IPS-NIHi11 (cell line): ENCODE measurements at regions not wholly inside any gene's neighbourhood (a gene's known extent, or its start where the extent isn't known, plus 50 kb on each side); places are given as distances from the start of the nearest gene placed in this dataset.
A peak's percentile ranks its signal among the peaks of the same experiment; 100 is the strongest.
"Not testable (repeated sequence)": the region's sequence is repeated elsewhere in the genome, so short reads cannot be mapped to it uniquely, and the experiment has no call there.

ENCODE experiments used
- DNase-seq: peaks from one replicate; pipeline ENCODE4 v3.0.0; 2012; ENCODE audit warnings: mixed read lengths, low spot score

DNA sequence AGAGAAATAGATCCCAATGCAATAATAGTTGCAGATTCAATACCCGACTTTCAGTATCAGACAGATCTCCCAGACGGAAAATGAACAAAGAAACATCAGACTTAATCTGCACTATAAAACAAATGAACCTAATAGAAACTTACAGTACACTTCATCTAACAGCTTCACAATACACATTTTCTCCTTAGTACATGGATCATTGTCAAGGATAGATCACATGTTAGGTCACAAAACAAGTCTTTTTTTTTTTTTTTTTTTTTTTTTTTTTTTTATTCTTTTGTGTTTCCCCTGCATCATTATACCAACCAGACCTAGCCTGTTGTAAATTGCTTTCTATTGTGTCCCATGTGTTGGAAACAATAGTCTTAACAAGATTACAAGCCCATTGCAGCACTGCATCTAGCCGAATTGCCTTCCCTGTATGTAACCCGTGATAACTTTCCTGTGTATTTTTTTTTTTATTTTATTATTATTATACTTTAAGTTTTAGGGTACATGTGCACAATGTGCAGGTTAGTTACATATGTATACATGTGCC is 134.0 kb upstream of the MAD2L1 start:
- DNase-seq, result not testable (repeated sequence)

GRCh38 chr4:120198411-120198810 is 131.8 kb upstream of the MAD2L1 start:
- no peak for DNase-seq

- no peak for DNase-seq
These were observed 111.0 kb upstream of the MAD2L1 start for GRCh38 chr4:120177603-120178002.

DNA sequence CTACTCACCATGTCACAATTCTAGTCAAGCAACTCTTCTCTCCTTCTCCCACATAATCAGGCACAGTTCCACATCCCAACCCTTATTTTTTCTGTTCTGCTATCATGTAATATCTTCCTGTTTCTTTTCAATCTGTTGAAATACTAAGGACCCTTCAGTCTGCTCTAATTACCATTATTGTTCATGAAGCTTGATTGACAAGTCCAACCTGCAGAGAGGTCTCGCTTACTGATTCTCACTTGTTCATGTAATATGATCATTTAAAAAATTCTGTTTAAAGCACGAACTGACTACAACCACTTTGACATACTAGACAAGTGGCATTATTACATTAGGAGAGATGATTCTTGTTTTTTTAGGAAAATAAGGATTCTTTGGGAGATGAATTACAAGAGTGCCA is 108.6 kb upstream of the MAD2L1 start:
- no peak for DNase-seq

GRCh38 chr4:120163895-120164294 is 97.2 kb upstream of the MAD2L1 start:
- DNase-seq, result no peak

DNA sequence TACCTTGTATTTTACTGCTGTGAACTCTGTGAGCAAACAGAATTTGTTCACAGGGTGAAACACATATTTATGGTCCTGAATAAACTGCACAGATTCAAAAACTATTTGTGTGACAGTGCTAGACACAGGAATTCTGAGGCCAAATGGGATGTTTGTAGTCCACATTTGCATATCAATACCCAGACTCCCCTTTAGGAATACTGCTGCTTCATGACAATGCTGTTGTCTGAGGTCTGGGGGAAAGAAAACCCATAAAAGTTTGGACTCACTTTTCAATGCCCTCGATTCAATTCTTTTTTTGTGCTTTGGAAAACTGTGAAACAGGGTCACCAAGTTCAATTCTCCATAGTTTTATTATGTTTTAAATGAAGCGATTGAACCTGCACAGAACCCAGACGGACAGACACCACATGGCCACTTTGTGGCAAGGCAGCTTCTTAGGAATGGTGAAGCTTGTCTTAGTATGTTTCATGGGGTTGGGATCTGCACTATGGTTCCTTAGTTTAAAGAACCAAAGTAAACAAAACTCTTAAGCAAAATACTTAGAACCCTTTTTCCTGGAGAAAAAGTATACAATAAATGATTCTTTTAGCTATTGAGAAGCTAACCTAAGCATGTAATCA is 92.3 kb upstream of the MAD2L1 start:
- DNase-seq, result peak; percentile 20

DNA sequence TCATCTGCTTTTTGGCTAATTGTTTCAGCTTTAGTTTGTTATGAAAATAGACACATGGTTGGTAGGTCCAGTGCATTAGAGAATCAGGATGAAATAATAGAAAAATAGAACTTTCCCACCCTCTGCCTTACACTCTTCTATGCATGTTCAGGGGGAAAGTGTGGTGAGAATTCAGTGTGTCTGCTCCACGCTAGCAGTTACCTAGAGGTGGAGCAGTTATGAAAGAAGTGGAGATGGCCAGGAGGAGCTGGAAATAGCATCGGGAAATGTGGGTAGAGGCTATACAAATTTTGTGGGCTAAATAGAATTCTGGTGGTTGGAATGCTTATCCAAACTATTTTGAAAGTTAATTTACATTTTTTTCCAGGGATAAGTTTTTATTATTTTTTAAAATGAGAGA is 91.4 kb upstream of the MAD2L1 start:
- DNase-seq, result no peak

- DNase-seq, result peak; percentile 17
These were observed 89.6 kb upstream of the MAD2L1 start for GRCh38 chr4:120156120-120156718.

DNA sequence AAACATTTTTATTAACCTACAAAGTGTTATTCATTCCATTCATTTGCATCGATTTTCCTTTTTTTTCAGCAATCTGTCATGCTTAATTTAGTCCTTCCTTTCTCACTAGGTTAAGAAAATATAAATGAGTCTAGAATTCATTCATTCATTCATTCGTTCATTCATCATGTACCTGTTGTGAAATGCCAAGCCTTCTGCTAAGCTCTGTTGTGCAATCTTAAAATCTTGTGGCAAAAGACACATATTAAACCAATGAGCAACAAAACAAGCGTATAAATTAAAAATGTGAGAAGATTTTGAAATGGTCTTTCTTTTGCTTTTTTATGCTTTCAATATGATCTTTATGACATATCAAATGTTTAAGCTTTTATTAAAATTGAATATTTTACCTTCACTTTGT is 88.6 kb upstream of the MAD2L1 start:
- no peak for DNase-seq

DNA sequence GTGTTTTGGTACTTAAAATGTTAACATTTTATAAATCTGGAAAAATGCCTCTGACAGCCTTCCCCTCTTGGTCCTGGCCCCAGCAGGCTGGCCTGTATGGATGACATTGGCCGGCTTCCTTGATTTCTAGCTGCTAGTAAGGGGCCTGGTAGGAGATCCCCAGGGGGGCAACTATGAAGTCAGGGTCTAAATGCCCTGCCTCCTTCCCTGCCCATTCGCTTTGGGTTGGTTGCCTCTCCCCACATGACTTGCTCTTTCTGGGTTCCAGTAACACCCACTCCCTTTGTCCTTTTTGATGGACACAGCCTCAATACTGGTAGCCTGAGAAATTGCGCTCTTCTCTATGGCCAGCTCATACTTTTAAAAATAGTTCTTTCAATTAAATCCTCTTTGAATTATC is 78.0 kb upstream of the MAD2L1 start:
- peak; percentile 11 for DNase-seq

DNA sequence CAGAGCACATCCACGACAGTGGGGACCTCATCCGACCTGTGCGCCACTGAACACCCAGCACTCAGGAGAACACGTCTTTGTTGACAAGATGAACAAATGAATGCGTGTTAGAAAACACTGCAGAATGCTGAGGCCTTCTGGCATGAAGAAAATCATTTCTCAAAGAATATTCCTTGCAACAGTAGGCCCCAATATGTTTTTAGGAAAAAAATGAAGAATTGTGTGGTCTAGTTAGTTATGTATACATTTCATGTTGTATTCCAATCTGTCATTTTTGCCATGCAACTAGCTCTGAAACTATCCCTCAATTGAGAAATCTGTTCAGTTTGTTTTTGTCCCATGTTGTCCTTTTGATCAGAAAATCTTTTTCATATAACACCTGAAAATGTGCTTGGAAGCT is 77.4 kb upstream of the MAD2L1 start:
- DNase-seq, result no peak

DNA sequence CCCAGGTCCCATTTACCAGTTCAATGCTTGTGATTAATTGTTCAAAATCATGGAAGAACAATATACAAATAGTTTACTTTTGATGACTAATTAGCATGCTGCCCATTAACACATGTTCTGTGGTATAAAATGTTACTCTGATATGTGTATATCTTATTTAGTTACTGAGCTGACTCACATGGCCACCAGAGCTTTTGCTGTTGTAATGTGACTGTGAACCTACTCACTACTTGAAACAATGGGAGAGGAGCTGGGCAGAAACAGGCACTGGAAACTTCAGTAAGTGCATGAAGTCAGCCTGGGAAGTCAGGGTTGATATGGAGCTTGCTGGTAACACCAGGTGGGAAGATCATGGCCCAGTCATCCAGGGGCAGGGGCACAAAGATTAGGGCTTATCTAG is 72.7 kb upstream of the MAD2L1 start:
- no peak for DNase-seq

GRCh38 chr4:120132935-120133334 is 66.3 kb upstream of the MAD2L1 start:
- no peak for DNase-seq

DNA sequence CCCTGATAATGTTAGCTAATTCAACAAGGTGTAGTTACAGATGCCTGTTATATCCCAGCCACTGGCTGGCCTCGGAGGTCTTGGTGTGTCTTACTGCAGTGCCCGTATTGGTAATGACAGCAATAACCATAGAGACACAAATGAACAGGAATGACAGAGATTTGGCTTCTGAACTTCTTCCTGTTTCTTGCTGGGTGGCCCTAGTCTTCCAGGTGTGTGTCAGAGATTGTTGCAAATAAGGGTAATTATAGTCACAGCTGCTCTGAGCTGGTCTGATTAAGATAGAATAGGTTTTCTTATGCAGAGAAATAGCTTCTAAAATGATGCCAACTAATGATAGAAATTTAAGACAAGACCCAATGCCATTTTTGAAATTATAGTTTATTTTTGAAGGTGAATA is 64.1 kb upstream of the MAD2L1 start:
- no peak for DNase-seq
